ENCODE measurements at regions not wholly inside any gene's neighbourhood (a gene's known extent, or its start where the extent isn't known, plus 50 kb on each side); places are given as distances from the start of the nearest gene placed in this dataset.

GRCh38 chr11:134802116-134802515 lies 390.1 kb upstream of the B3GAT1 start:
- DNase-seq (ENCODE audit: low spot score in 2 of 2): peak in 1 of 2 experiments; percentile 19
- in situ Hi-C loops (cut with MboI; ENCODE audit: low sequenced_read_pairs): no loop called here
- Histone ChIP-seq H3K27me3 (ENCODE audit: low read depth) (peaks cover 40% of the 10 kb centered on the region), H3K36me3 (replicated peaks) (no peaks in the 10 kb centered on the region), H3K9me3 (no peaks in the 10 kb centered on the region), H3K4me1 (no peaks in the 10 kb centered on the region), H3K4me3 (no peak overlapping the region)

- Histone ChIP-seq H3K9me3 (no peaks in the 10 kb centered on the region), H3K36me3 (replicated peaks) (no peaks in the 10 kb centered on the region), H3K4me1 (no peaks in the 10 kb centered on the region), H3K4me3 (no peak overlapping the region), H3K27me3 (ENCODE audit: low read depth) (peaks cover 40% of the 10 kb centered on the region)
- no peak for DNase-seq (ENCODE audit: low spot score in 2 of 2)
- in situ Hi-C loops (cut with MboI; ENCODE audit: low sequenced_read_pairs): no loop called here
These were observed 389.5 kb upstream of the B3GAT1 start for GRCh38 chr11:134801570-134801969.

- Histone ChIP-seq H3K4me1 (no peaks in the 10 kb centered on the region), H3K9me3 (no peaks in the 10 kb centered on the region)
These were observed 388.8 kb upstream of the B3GAT1 start for GRCh38 chr11:134800826-134801225.

GRCh38 chr11:134800130-134800529 lies 388.1 kb upstream of the B3GAT1 start:
- no peak overlapping the region for H3K4me3 ChIP-seq
- DNase-seq (ENCODE audit: low spot score in 2 of 2): no peak
- no peaks in the 10 kb centered on the region for H3K9me3 ChIP-seq
- no peaks in the 10 kb centered on the region for H3K36me3 ChIP-seq (replicated peaks)
- peaks cover 37% of the 10 kb centered on the region; the same call in 1 of the 2 replicates for H3K27me3 ChIP-seq (ENCODE audit: low read depth)
- H3K4me1 ChIP-seq: no peaks in the 10 kb centered on the region
- in situ Hi-C loops (cut with MboI; ENCODE audit: low sequenced_read_pairs): no loop called here

More at GRCh38 chr11:134800826-134801225, 388.8 kb upstream of the B3GAT1 start:
- H3K36me3 ChIP-seq (replicated peaks): no peaks in the 10 kb centered on the region
- DNase-seq (ENCODE audit: low spot score in 2 of 2): no peak
- peaks cover 40% of the 10 kb centered on the region for H3K27me3 ChIP-seq (ENCODE audit: low read depth)
- no peak overlapping the region for H3K4me3 ChIP-seq
- in situ Hi-C loops (cut with MboI; ENCODE audit: low sequenced_read_pairs): no loop called here

- Histone ChIP-seq H3K4me3 (no peak overlapping the region), H3K36me3 (replicated peaks) (no peaks in the 10 kb centered on the region), H3K4me1 (no peaks in the 10 kb centered on the region), H3K9me3 (no peaks in the 10 kb centered on the region), H3K27me3 (ENCODE audit: low read depth) (peaks cover 30% of the 10 kb centered on the region; the same call in 1 of the 2 replicates)
- no peak for DNase-seq (ENCODE audit: low spot score in 2 of 2)
- in situ Hi-C loops (cut with MboI; ENCODE audit: low sequenced_read_pairs): no loop called here
These were observed 387.3 kb upstream of the B3GAT1 start for GRCh38 chr11:134799386-134799785.

- Histone ChIP-seq H3K4me1 (no peaks in the 10 kb centered on the region), H3K4me3 (no peak overlapping the region), H3K36me3 (replicated peaks) (no peaks in the 10 kb centered on the region), H3K9me3 (no peaks in the 10 kb centered on the region), H3K27me3 (ENCODE audit: low read depth) (peaks cover 16% of the 10 kb centered on the region; the same call in 1 of the 2 replicates)
- in situ Hi-C loops (cut with MboI; ENCODE audit: low sequenced_read_pairs): no loop called here
- DNase-seq (ENCODE audit: low spot score in 2 of 2): no peak
These were observed 385.5 kb upstream of the B3GAT1 start for GRCh38 chr11:134797411-134798089.

GRCh38 chr11:134795017-134795416 lies 383.0 kb upstream of the B3GAT1 start:
- no peak for DNase-seq (ENCODE audit: low spot score in 2 of 2)
- in situ Hi-C loops (cut with MboI; ENCODE audit: low sequenced_read_pairs): no loop called here
- H3K4me1 ChIP-seq: no peaks in the 10 kb centered on the region
- H3K27me3 ChIP-seq (ENCODE audit: low read depth): 0 out of 2 replicates have a peak, but pooled peaks cover 5% of the 10 kb centered on the region
- no peak overlapping the region for H3K4me3 ChIP-seq
- no peaks in the 10 kb centered on the region for H3K9me3 ChIP-seq
- no peaks in the 10 kb centered on the region for H3K36me3 ChIP-seq (replicated peaks)

GRCh38 chr11:134794192-134794591 lies 382.1 kb upstream of the B3GAT1 start:
- 0 out of 2 replicates have a peak, but pooled peaks cover 5% of the 10 kb centered on the region for H3K27me3 ChIP-seq (ENCODE audit: low read depth)
- H3K9me3 ChIP-seq: no peaks in the 10 kb centered on the region
- in situ Hi-C loops (cut with MboI; ENCODE audit: low sequenced_read_pairs): no loop called here
- no peak for DNase-seq (ENCODE audit: low spot score in 2 of 2)
- H3K4me3 ChIP-seq: no peak overlapping the region
- no peaks in the 10 kb centered on the region for H3K4me1 ChIP-seq
- no peaks in the 10 kb centered on the region for H3K36me3 ChIP-seq (replicated peaks)

- in situ Hi-C loops (cut with MboI; ENCODE audit: low sequenced_read_pairs): no loop called here
- Histone ChIP-seq H3K9me3 (no peaks in the 10 kb centered on the region), H3K36me3 (replicated peaks) (no peaks in the 10 kb centered on the region), H3K4me1 (no peaks in the 10 kb centered on the region), H3K27me3 (ENCODE audit: low read depth) (peaks cover 7% of the 10 kb centered on the region), H3K4me3 (no peak overlapping the region)
- DNase-seq (ENCODE audit: low spot score in 2 of 2): no peak
These were observed 380.6 kb upstream of the B3GAT1 start for GRCh38 chr11:134792677-134793076.

GRCh38 chr11:134792044-134792443 lies 380.0 kb upstream of the B3GAT1 start:
- Histone ChIP-seq H3K9me3 (no peaks in the 10 kb centered on the region), H3K4me1 (no peaks in the 10 kb centered on the region), H3K27me3 (ENCODE audit: low read depth) (peaks cover 7% of the 10 kb centered on the region), H3K36me3 (replicated peaks) (no peaks in the 10 kb centered on the region), H3K4me3 (no peak overlapping the region)
- DNase-seq (ENCODE audit: low spot score in 2 of 2): no peak
- in situ Hi-C loops (cut with MboI; ENCODE audit: low sequenced_read_pairs): no loop called here

- no peak for DNase-seq (ENCODE audit: low spot score in 2 of 2)
- H3K36me3 ChIP-seq (replicated peaks): no peaks in the 10 kb centered on the region
- no peaks in the 10 kb centered on the region for H3K4me1 ChIP-seq
- no peak overlapping the region for H3K4me3 ChIP-seq
- in situ Hi-C loops (cut with MboI; ENCODE audit: low sequenced_read_pairs): no loop called here
- peaks cover 7% of the 10 kb centered on the region for H3K27me3 ChIP-seq (ENCODE audit: low read depth)
- H3K9me3 ChIP-seq: no peaks in the 10 kb centered on the region
These were observed 379.1 kb upstream of the B3GAT1 start for GRCh38 chr11:134791102-134791501.

GRCh38 chr11:134789104-134789503 lies 377.1 kb upstream of the B3GAT1 start:
- Histone ChIP-seq H3K36me3 (replicated peaks) (no peaks in the 10 kb centered on the region), H3K9me3 (no peaks in the 10 kb centered on the region), H3K4me3 (no peak overlapping the region), H3K4me1 (no peaks in the 10 kb centered on the region), H3K27me3 (ENCODE audit: low read depth) (peaks cover 7% of the 10 kb centered on the region)
- in situ Hi-C loops (cut with MboI; ENCODE audit: low sequenced_read_pairs): no loop called here
- no peak for DNase-seq (ENCODE audit: low spot score in 2 of 2)

- in situ Hi-C loops (cut with MboI; ENCODE audit: low sequenced_read_pairs): no loop called here
- Histone ChIP-seq H3K4me1 (no peaks in the 10 kb centered on the region), H3K4me3 (no peak overlapping the region), H3K36me3 (replicated peaks) (no peaks in the 10 kb centered on the region), H3K27me3 (ENCODE audit: low read depth) (peaks cover 7% of the 10 kb centered on the region), H3K9me3 (no peaks in the 10 kb centered on the region)
- no peak for DNase-seq (ENCODE audit: low spot score in 2 of 2)
These were observed 374.6 kb upstream of the B3GAT1 start for GRCh38 chr11:134786636-134787035.

GRCh38 chr11:134785660-134786284 lies 373.7 kb upstream of the B3GAT1 start:
- Histone ChIP-seq H3K4me1 (no peaks in the 10 kb centered on the region), H3K36me3 (replicated peaks) (no peaks in the 10 kb centered on the region), H3K9me3 (no peaks in the 10 kb centered on the region), H3K27me3 (ENCODE audit: low read depth) (peaks cover 4% of the 10 kb centered on the region), H3K4me3 (no peak overlapping the region)
- in situ Hi-C loops (cut with MboI; ENCODE audit: low sequenced_read_pairs): no loop called here
- DNase-seq (ENCODE audit: low spot score in 2 of 2): no peak
